Gastroesophageal sphincter (tissue), 3 donors: ENCODE measurements at regions not wholly inside any gene's neighbourhood (a gene's known extent, or its start where the extent isn't known, plus 50 kb on each side); places are given as distances from the start of the nearest gene placed in this dataset.

Source experiments
- POLR2AphosphoS5 ChIP-seq: sonication (generic); formaldehyde crosslinking; IDR thresholded peaks from one replicate; pipeline ENCODE4 v1.6.1; 2017; ENCODE audit warnings: antibody characterized with exemption
- TF ChIP-seq, protein P1 (sequence below), 4 experiments: fragments of 200-600 bp in 2 of 4; fragments of 450-650 bp in 2 of 4; sonication (generic) in 1 of 4; IDR thresholded peaks; one replicate each; pipeline ENCODE4 v1.5.1; 2017 to 2019; ENCODE audit warnings: antibody characterized with exemption in 4 of 4, mild to moderate bottlenecking in 2 of 4, moderate library complexity in 2 of 4

DNA sequence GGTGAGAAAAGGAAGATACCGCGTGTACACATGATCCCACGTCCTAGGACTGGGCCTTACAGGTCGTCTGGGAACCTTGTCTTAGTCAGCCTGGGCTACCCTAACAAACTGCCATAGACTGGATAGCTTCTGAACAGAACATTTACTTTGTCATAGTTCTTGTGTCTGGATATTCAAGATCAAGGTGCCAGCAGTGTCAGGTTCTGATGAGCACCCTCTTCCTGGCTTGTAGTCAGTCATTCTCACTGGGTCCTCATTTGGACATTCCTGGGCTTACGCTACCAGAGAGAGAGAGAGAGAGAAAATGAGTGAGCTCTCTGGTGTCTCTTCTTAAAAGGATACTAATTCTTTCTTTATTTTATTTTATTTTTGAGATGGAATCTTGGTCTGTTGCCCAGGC, 685.8 kb upstream of the RBFOX1 start:
- TF ChIP-seq, protein P1, sequence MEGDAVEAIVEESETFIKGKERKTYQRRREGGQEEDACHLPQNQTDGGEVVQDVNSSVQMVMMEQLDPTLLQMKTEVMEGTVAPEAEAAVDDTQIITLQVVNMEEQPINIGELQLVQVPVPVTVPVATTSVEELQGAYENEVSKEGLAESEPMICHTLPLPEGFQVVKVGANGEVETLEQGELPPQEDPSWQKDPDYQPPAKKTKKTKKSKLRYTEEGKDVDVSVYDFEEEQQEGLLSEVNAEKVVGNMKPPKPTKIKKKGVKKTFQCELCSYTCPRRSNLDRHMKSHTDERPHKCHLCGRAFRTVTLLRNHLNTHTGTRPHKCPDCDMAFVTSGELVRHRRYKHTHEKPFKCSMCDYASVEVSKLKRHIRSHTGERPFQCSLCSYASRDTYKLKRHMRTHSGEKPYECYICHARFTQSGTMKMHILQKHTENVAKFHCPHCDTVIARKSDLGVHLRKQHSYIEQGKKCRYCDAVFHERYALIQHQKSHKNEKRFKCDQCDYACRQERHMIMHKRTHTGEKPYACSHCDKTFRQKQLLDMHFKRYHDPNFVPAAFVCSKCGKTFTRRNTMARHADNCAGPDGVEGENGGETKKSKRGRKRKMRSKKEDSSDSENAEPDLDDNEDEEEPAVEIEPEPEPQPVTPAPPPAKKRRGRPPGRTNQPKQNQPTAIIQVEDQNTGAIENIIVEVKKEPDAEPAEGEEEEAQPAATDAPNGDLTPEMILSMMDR (IDR thresholded peaks at IDR 0.05), result no peak
- TF ChIP-seq POLR2AphosphoS5, result no peak
